Activated CD4-positive, alpha-beta T cell treated with anti-CD3 and anti-CD28 coated beads, Interleukin-2, amount 10 ng/mL, durations not matched to agents 7 days and 5 days (primary cell): ENCODE measurements at regions not wholly inside any gene's neighbourhood (a gene's known extent, or its start where the extent isn't known, plus 50 kb on each side); places are given as distances from the start of the nearest gene placed in this dataset.

Experiments used
- CTCF ChIA-PET: fragments of 350-600 bp; sonication (Branson Sonifier 250); formaldehyde crosslinking; loops from one replicate; lab custom pipeline; 2021; ENCODE audit warnings: antibody characterized with exemption; lab: Charles Lee
- POLR2A ChIA-PET: fragments of 350-600 bp; sonication (Branson Sonifier 250); formaldehyde crosslinking; loops from one replicate; lab custom pipeline; 2021; ENCODE audit warnings: antibody characterized with exemption; lab: Charles Lee
- DNase-seq: peaks from one replicate; pipeline ENCODE4 v3.0.0-alpha.2; 2020
- H3K27ac Mint-ChIP-seq: one replicate; pipeline ENCODE4 v1.8.0; 2021; ENCODE audit warnings: mild to moderate bottlenecking, moderate library complexity, mixed read lengths
- H3K27me3 Mint-ChIP-seq: one replicate; pipeline ENCODE4 v1.8.0; 2021; ENCODE audit warnings: mixed read lengths
- H3K36me3 Mint-ChIP-seq: one replicate; pipeline ENCODE4 v1.8.0; 2021; ENCODE audit warnings: low read depth, mixed read lengths
- H3K4me1 Mint-ChIP-seq: one replicate; pipeline ENCODE4 v1.8.0; 2021; ENCODE audit warnings: mixed read lengths
- H3K4me3 Mint-ChIP-seq: one replicate; pipeline ENCODE4 v1.8.0; 2021; ENCODE audit warnings: mild to moderate bottlenecking, moderate library complexity, mixed read lengths
- H3K9me3 Mint-ChIP-seq: one replicate; pipeline ENCODE4 v1.8.0; 2021; ENCODE audit warnings: mixed read lengths

- Mint-ChIP-seq H3K4me1 (no peaks in the 10 kb centered on the region), H3K36me3 (no peaks in the 10 kb centered on the region), H3K27me3 (peaks cover 2% of the 10 kb centered on the region), H3K4me3 (no peak overlapping the region), H3K9me3 (no peaks in the 10 kb centered on the region), H3K27ac (no peak overlapping the region)
- ChIA-PET POLR2A (no interaction called here), CTCF (interaction anchor here (1.3 kb wide), 1 partner anchor 9 kb away, joined by 3 read pairs; no protein-coding TSS in a partner anchor)
- DNase-seq = no peak
These were observed 138.9 kb upstream of the MYCN start for GRCh38 chr2:15801439-15801838.

DNA sequence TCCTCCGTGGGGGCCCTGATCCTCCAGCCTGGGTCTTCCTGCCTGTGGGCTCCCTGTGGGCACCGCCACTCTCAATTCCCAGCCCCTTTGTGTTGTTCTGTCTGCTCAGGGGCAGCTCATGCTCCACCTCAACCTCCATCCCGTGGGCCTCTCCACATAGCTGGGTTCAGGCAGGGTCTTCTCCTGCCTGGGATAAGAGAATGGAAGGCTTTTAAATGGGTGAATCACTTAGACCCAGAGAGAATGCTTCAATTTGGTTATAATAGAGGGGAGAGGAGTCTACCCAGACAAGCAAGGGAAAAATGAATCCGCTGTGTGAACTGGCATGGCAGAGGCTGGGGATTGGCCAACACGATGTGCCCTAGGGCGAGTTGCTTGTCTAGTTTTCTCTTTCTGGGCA, 138.4 kb upstream of the MYCN start:
- no peak overlapping the region for H3K27ac Mint-ChIP-seq
- no peak for DNase-seq
- H3K27me3 Mint-ChIP-seq = peaks cover 2% of the 10 kb centered on the region
- ChIA-PET CTCF (interaction anchor here (1.3 kb wide), 1 partner anchor 9 kb away, joined by 3 read pairs; no protein-coding TSS in a partner anchor), POLR2A (no interaction called here)
- H3K4me1 Mint-ChIP-seq = no peaks in the 10 kb centered on the region
- no peaks in the 10 kb centered on the region for H3K9me3 Mint-ChIP-seq
- no peak overlapping the region for H3K4me3 Mint-ChIP-seq
- H3K36me3 Mint-ChIP-seq = no peaks in the 10 kb centered on the region

GRCh38 chr2:15802657-15803542, 137.4 kb upstream of the MYCN start:
- H3K36me3 Mint-ChIP-seq = no peaks in the 10 kb centered on the region
- no peaks in the 10 kb centered on the region for H3K4me1 Mint-ChIP-seq
- peaks cover 2% of the 10 kb centered on the region for H3K27me3 Mint-ChIP-seq
- no peak for DNase-seq
- ChIA-PET POLR2A (no interaction called here), CTCF (interaction anchor here (1.3 kb wide), 1 partner anchor 10 kb away, joined by 3 read pairs; no protein-coding TSS in a partner anchor)
- no peak overlapping the region for H3K27ac Mint-ChIP-seq
- no peaks in the 10 kb centered on the region for H3K9me3 Mint-ChIP-seq
- H3K4me3 Mint-ChIP-seq = no peak overlapping the region

DNA sequence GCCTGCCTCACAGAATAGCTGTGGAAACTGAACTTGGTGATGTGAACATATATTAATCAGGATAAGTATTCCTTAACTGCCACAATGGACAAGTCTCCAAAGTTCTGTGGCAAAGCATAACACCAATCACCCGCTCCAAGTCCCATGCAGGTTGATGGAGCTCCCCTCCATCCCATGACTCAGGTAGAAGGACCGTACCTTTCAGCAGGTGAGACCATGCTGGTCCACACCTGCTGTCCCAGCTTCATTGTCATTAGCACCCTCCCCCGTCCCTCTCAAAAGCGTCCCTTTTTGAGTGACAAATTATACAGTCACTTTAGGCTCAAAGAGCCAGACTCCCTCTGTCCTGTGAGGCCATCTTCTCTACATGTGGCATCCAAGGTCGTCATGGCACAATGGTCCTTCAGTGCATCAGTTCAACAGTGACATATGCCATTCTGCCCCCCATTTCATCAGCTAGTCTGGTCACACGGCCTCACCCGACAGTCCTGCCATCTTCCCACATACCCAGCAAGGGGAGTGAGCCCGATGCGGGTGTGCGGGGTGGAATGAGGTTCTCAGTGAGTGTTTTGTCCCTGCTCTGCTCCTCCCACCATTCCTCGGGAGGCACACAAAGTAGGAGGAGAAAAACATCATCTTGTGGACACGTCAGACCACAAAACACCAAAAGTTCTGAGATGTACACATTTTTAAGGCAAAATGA, 136.7 kb upstream of the MYCN start:
- no peaks in the 10 kb centered on the region for H3K36me3 Mint-ChIP-seq
- DNase-seq = no peak
- H3K4me1 Mint-ChIP-seq = no peaks in the 10 kb centered on the region
- ChIA-PET CTCF (no interaction called here), POLR2A (no interaction called here)
- no peak overlapping the region for H3K4me3 Mint-ChIP-seq
- no peaks in the 10 kb centered on the region for H3K9me3 Mint-ChIP-seq
- peaks cover 2% of the 10 kb centered on the region for H3K27me3 Mint-ChIP-seq
- no peak overlapping the region for H3K27ac Mint-ChIP-seq

- Mint-ChIP-seq H3K27ac (no peak overlapping the region), H3K36me3 (no peaks in the 10 kb centered on the region), H3K9me3 (no peaks in the 10 kb centered on the region), H3K4me1 (no peaks in the 10 kb centered on the region), H3K4me3 (no peak overlapping the region), H3K27me3 (peaks cover 2% of the 10 kb centered on the region)
- ChIA-PET CTCF (no interaction called here), POLR2A (interaction anchor here (0.6 kb wide), 1 partner anchor 705 kb away, joined by 3 read pairs; no protein-coding TSS in a partner anchor)
- DNase-seq = no peak
These were observed 136.1 kb upstream of the MYCN start for GRCh38 chr2:15804246-15804619.

DNA sequence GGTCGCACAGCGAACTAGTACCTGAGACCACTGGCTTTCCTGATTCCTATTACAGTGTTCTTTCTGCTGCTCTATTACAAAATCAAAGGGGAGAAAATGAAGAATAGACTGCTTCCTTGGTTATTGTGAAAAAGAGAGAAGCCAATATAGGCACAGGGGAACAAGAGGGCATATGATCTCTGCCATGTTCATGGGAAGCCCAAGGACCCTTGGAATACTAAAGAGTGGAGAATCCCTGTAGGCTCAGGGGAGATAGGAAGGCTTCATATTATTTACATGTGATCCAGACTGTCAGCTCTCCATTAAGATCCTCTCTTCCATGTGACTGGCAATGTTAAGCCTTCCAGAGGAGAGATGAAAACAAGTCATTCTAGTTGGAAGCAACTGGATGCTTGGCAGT, 135.7 kb upstream of the MYCN start:
- H3K4me1 Mint-ChIP-seq = no peaks in the 10 kb centered on the region
- no peaks in the 10 kb centered on the region for H3K36me3 Mint-ChIP-seq
- peaks cover 2% of the 10 kb centered on the region for H3K27me3 Mint-ChIP-seq
- H3K4me3 Mint-ChIP-seq = no peak overlapping the region
- no peaks in the 10 kb centered on the region for H3K9me3 Mint-ChIP-seq
- H3K27ac Mint-ChIP-seq = no peak overlapping the region
- no peak for DNase-seq
- CTCF ChIA-PET = no interaction called here
- POLR2A ChIA-PET = interaction anchor here (0.6 kb wide), 1 partner anchor 705 kb away, joined by 3 read pairs; no protein-coding TSS in a partner anchor

GRCh38 chr2:15805206-15805605, 135.1 kb upstream of the MYCN start:
- no peak overlapping the region for H3K27ac Mint-ChIP-seq
- ChIA-PET CTCF (no interaction called here), POLR2A (no interaction called here)
- no peaks in the 10 kb centered on the region for H3K9me3 Mint-ChIP-seq
- H3K4me1 Mint-ChIP-seq = no peaks in the 10 kb centered on the region
- no peak overlapping the region for H3K4me3 Mint-ChIP-seq
- DNase-seq = no peak
- peaks cover 2% of the 10 kb centered on the region for H3K27me3 Mint-ChIP-seq
- H3K36me3 Mint-ChIP-seq = no peaks in the 10 kb centered on the region

GRCh38 chr2:15805772-15806171, 134.6 kb upstream of the MYCN start:
- peaks cover 2% of the 10 kb centered on the region for H3K27me3 Mint-ChIP-seq
- H3K4me1 Mint-ChIP-seq = no peaks in the 10 kb centered on the region
- DNase-seq = no peak
- H3K9me3 Mint-ChIP-seq = no peaks in the 10 kb centered on the region
- ChIA-PET CTCF (no interaction called here), POLR2A (no interaction called here)
- no peak overlapping the region for H3K27ac Mint-ChIP-seq
- no peaks in the 10 kb centered on the region for H3K36me3 Mint-ChIP-seq
- no peak overlapping the region for H3K4me3 Mint-ChIP-seq

DNA sequence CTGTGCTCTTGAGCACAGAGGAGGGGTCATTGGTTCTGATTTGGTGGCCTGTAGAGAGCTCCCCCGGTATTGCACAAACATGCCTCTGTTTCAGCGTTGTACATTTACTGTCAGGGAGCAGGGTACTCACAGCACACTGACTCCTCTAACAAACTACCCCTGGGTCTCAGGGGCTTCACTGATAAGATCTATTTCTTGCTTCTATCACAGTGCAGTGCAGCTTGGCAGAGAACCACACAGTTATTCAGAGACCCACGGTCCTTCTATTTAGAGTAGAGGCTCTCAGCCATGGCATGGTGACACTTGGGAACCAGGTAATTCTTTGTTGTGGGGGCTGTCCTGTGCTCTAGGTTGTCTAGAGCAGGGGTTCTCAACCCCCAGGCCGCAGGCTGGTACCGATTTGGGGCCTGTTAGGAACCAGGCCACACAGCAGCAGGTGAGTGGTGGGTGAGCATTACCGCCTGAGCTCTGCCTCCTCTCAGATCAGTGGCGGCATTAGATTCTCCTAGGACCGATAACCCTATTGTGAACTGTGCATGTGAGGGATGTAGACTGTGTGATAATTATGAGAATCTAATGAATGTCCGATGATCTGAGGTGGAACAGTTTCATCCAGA, 133.4 kb upstream of the MYCN start:
- Mint-ChIP-seq H3K4me1 (no peaks in the 10 kb centered on the region), H3K36me3 (no peaks in the 10 kb centered on the region), H3K4me3 (no peak overlapping the region), H3K27ac (no peak overlapping the region), H3K27me3 (peaks cover 2% of the 10 kb centered on the region), H3K9me3 (no peaks in the 10 kb centered on the region)
- CTCF ChIA-PET = interaction anchor here (1.0 kb wide), 1 partner anchor 13 kb away, joined by 5 read pairs; no protein-coding TSS in a partner anchor
- DNase-seq = no peak
- POLR2A ChIA-PET = no interaction called here

DNA sequence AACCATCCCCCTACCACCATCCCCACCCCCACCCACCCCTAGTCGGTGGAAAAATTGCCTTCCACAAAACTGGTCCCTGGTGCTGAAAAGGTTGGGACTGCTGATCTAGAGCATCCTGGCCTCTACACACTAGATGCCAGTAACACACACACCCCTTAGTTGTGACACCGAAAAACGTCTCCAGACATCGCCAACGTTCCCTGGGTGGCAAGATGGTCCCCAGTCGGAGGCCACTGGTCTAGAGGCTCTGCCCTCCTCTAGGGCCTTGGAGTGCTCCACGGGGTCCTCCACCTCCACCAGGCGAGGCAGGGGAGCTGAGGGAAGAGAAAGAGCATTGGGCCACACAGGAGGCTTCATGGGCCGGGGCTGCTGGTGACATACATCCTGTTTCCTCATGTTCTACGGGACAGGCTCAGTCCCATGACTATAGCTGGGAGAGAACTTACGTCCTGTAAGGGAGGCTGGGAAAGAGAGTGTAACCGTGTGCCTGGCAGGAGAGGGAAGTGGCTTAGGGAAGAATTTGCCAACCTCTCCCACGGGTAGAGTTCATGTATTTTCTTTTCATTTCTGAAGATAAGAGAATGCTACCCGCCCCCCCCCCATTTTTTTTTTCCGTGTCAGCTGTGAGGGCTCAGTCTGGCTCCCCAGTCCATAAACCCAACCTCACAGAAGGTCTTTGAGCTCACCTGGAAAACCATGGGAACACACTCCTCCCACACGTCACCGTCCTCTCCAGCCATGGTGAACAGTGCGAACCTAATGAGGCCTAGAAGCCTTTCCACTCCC, 132.7 kb upstream of the MYCN start:
- no peak overlapping the region for H3K27ac Mint-ChIP-seq
- POLR2A ChIA-PET = no interaction called here
- peaks cover 2% of the 10 kb centered on the region for H3K27me3 Mint-ChIP-seq
- H3K4me1 Mint-ChIP-seq = no peaks in the 10 kb centered on the region
- no peak for DNase-seq
- H3K9me3 Mint-ChIP-seq = no peaks in the 10 kb centered on the region
- no peaks in the 10 kb centered on the region for H3K36me3 Mint-ChIP-seq
- CTCF ChIA-PET = no interaction called here
- no peak overlapping the region for H3K4me3 Mint-ChIP-seq

- ChIA-PET CTCF (no interaction called here), POLR2A (no interaction called here)
- no peak overlapping the region for H3K27ac Mint-ChIP-seq
- H3K27me3 Mint-ChIP-seq = peaks cover 2% of the 10 kb centered on the region
- no peaks in the 10 kb centered on the region for H3K36me3 Mint-ChIP-seq
- H3K4me1 Mint-ChIP-seq = no peaks in the 10 kb centered on the region
- H3K9me3 Mint-ChIP-seq = no peaks in the 10 kb centered on the region
- no peak overlapping the region for H3K4me3 Mint-ChIP-seq
- no peak for DNase-seq
These were observed 132.0 kb upstream of the MYCN start for GRCh38 chr2:15808204-15808910.

DNA sequence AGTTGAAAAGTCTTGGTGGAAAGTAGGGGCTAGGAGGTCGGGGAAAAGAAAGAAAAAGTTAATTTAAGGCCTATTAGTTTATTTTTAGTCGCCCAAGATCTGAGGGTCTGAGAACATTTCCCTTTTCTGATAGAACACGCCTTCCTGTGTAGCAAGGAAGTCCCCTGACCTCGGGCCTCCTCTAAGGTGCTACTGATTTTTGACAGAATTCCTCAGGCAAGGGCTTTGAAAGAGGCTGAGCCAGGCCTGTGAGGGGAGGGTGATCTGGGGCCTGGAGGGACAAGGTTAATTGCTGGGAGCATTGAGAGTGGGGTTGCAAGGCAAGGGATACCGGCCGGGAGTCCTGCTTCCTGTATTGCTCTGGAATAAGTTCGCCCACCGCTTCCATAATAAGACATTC, 131.4 kb upstream of the MYCN start:
- H3K9me3 Mint-ChIP-seq = no peaks in the 10 kb centered on the region
- H3K27me3 Mint-ChIP-seq = no peaks in the 10 kb centered on the region
- no peak overlapping the region for H3K4me3 Mint-ChIP-seq
- POLR2A ChIA-PET = no interaction called here
- no peaks in the 10 kb centered on the region for H3K4me1 Mint-ChIP-seq
- H3K27ac Mint-ChIP-seq = no peak overlapping the region
- CTCF ChIA-PET = no interaction called here
- no peaks in the 10 kb centered on the region for H3K36me3 Mint-ChIP-seq
- no peak for DNase-seq
